Suprapubic skin (tissue), 3 donors: ENCODE measurements at regions not wholly inside any gene's neighbourhood (a gene's known extent, or its start where the extent isn't known, plus 50 kb on each side); places are given as distances from the start of the nearest gene placed in this dataset.

Experiments
- CTCF ChIP-seq, 2 donors: fragments of 200-600 bp in 1 of 2; fragments of 450-650 bp in 1 of 2; sonication (generic) in 1 of 2; IDR thresholded peaks; one replicate each; pipeline ENCODE4 v1.5.1; 2016 to 2019; ENCODE audit warnings: antibody characterized with exemption in 2 of 2, mild to moderate bottlenecking in 1 of 2, moderate library complexity in 1 of 2
- POLR2A ChIP-seq, 2 donors: fragments of 450-650 bp; IDR thresholded peaks; one replicate each; pipeline ENCODE4 v1.6.1; 2017; ENCODE audit warnings: antibody characterized with exemption in 2 of 2, mild to moderate bottlenecking in 2 of 2, moderate library complexity in 2 of 2

- no peak for TF ChIP-seq CTCF (IDR thresholded peaks at IDR 0.05)
- TF ChIP-seq POLR2A (IDR thresholded peaks at IDR 0.05), result no peak
Measured at GRCh38 chr2:22143840-22144239, 1020.1 kb downstream of the TDRD15 start.
